ENCODE measurements at regions not wholly inside any gene's neighbourhood (a gene's known extent, or its start where the extent isn't known, plus 50 kb on each side); places are given as distances from the start of the nearest gene placed in this dataset.

- no peaks in the 10 kb centered on the region for H3K27me3 ChIP-seq
- WGBS: 61% methylated on average over 3 of the region's 3 CpGs
- H3K27ac ChIP-seq: no peak overlapping the region
- no peaks in the 10 kb centered on the region for H3K36me3 ChIP-seq
- no peaks in the 10 kb centered on the region for H3K9me3 ChIP-seq
- no peak for TF ChIP-seq POLR2AphosphoS5 (IDR thresholded peaks at IDR 0.05)
- H3K4me3 ChIP-seq: no peak overlapping the region
- H3K4me1 ChIP-seq: no peaks in the 10 kb centered on the region
- no peak for DNase-seq (ENCODE audit: low spot score in 2 of 2)
Measured at GRCh38 chr14:81765651-81766275, 232.1 kb upstream of the SEL1L start.

GRCh38 chr14:81766321-81766915, 232.8 kb upstream of the SEL1L start:
- TF ChIP-seq POLR2A (IDR thresholded peaks at IDR 0.05) (no peak), EP300 (IDR thresholded peaks at IDR 0.05) (no peak), CTCF (IDR thresholded peaks at IDR 0.05) (no peak), POLR2AphosphoS5 (IDR thresholded peaks at IDR 0.05) (no peak)
- no peak for DNase-seq (ENCODE audit: low spot score in 2 of 2)
- WGBS: 89% methylated on average over 4 of the region's 4 CpGs
- Histone ChIP-seq H3K4me1 (no peaks in the 10 kb centered on the region), H3K4me3 (no peak overlapping the region), H3K36me3 (no peaks in the 10 kb centered on the region), H3K9me3 (no peaks in the 10 kb centered on the region), H3K27ac (no peak overlapping the region), H3K27me3 (no peaks in the 10 kb centered on the region)

GRCh38 chr14:81767266-81767995, 233.8 kb upstream of the SEL1L start:
- Histone ChIP-seq H3K27me3 (no peaks in the 10 kb centered on the region), H3K36me3 (no peaks in the 10 kb centered on the region), H3K4me1 (no peaks in the 10 kb centered on the region), H3K27ac (no peak overlapping the region), H3K9me3 (no peaks in the 10 kb centered on the region), H3K4me3 (no peak overlapping the region)
- no peak for DNase-seq (ENCODE audit: low spot score in 2 of 2)
- 87% methylated on average over 2 of the region's 2 CpGs for WGBS
- TF ChIP-seq POLR2A (IDR thresholded peaks at IDR 0.05) (no peak), CTCF (IDR thresholded peaks at IDR 0.05) (no peak), POLR2AphosphoS5 (IDR thresholded peaks at IDR 0.05) (no peak), EP300 (IDR thresholded peaks at IDR 0.05) (no peak)

- Histone ChIP-seq H3K27ac (no peak overlapping the region), H3K4me3 (no peak overlapping the region), H3K9me3 (no peaks in the 10 kb centered on the region), H3K27me3 (no peaks in the 10 kb centered on the region), H3K36me3 (no peaks in the 10 kb centered on the region), H3K4me1 (no peaks in the 10 kb centered on the region)
- TF ChIP-seq EP300 (IDR thresholded peaks at IDR 0.05) (no peak), CTCF (IDR thresholded peaks at IDR 0.05) (no peak), POLR2AphosphoS5 (IDR thresholded peaks at IDR 0.05) (no peak), POLR2A (IDR thresholded peaks at IDR 0.05) (no peak)
- no peak for DNase-seq (ENCODE audit: low spot score in 2 of 2)
Measured at GRCh38 chr14:81771651-81772275, 238.1 kb upstream of the SEL1L start.

- Histone ChIP-seq H3K9me3 (no peaks in the 10 kb centered on the region), H3K36me3 (no peaks in the 10 kb centered on the region), H3K27me3 (no peaks in the 10 kb centered on the region), H3K4me3 (no peak overlapping the region), H3K4me1 (no peaks in the 10 kb centered on the region), H3K27ac (no peak overlapping the region)
- DNase-seq (ENCODE audit: low spot score in 2 of 2): no peak
- no peak for TF ChIP-seq POLR2A (IDR thresholded peaks at IDR 0.05)
- TF ChIP-seq EP300 (IDR thresholded peaks at IDR 0.05): no peak
- TF ChIP-seq CTCF (IDR thresholded peaks at IDR 0.05): no peak
- no peak for TF ChIP-seq POLR2AphosphoS5 (IDR thresholded peaks at IDR 0.05)
- WGBS: 63% methylated on average over 1 of the region's 1 CpG
Measured at GRCh38 chr14:81772381-81772780, 238.7 kb upstream of the SEL1L start.
